NB4 (cell line): ENCODE measurements at regions not wholly inside any gene's neighbourhood (a gene's known extent, or its start where the extent isn't known, plus 50 kb on each side); places are given as distances from the start of the nearest gene placed in this dataset.

Source experiments
- MYC ChIP-seq: IDR thresholded peaks from 2 replicates; pipeline ENCODE4 v1.6.1; 2011; ENCODE audit warnings: low read depth, low read length
- POLR2A ChIP-seq: IDR thresholded peaks from 2 replicates; pipeline ENCODE4 v1.6.1; 2011; ENCODE audit warnings: mild to moderate bottlenecking; ENCODE audit not compliant: insufficient read length; ENCODE audit errors: extremely low read depth
- TF ChIP-seq, protein P1 (sequence below): IDR thresholded peaks from one replicate; pipeline ENCODE4 v1.5.1; 2012; ENCODE audit warnings: low read depth, low read length

DNA sequence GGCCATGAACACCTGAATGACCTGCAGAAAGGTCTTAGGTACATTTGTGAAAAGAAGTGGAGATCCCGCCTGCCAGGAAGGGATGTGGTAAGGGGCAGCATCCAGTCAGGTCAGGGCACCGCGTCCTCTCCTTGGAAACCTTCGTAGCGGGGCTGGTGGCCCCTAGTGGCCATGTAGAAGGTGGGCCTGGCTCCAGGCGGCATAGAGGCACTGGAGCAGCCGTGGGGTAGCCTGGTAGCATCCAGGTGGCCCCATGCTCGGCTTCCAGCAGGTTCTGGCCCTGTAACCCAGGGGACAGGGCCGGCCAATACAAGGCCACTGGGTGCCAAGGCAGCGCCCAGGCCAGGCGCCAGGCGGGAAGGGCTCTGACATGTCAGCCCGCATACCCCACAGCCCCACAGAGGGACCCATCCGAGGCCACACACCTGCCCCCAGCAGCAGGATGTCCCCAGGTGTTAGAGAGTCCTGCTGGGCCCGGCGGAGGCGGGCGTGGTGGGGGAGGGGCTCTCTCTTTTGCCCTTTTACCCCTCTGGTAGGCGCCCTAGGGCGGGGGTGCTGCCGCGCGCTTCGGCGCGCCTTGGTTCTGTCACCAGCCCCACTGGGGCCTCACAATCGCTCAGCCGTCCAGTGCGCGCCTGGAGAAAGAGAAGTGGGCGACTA lies 58.3 kb upstream of the SPATA31E1 start:
- TF ChIP-seq, protein P1, sequence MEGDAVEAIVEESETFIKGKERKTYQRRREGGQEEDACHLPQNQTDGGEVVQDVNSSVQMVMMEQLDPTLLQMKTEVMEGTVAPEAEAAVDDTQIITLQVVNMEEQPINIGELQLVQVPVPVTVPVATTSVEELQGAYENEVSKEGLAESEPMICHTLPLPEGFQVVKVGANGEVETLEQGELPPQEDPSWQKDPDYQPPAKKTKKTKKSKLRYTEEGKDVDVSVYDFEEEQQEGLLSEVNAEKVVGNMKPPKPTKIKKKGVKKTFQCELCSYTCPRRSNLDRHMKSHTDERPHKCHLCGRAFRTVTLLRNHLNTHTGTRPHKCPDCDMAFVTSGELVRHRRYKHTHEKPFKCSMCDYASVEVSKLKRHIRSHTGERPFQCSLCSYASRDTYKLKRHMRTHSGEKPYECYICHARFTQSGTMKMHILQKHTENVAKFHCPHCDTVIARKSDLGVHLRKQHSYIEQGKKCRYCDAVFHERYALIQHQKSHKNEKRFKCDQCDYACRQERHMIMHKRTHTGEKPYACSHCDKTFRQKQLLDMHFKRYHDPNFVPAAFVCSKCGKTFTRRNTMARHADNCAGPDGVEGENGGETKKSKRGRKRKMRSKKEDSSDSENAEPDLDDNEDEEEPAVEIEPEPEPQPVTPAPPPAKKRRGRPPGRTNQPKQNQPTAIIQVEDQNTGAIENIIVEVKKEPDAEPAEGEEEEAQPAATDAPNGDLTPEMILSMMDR: no peak
- no peak for TF ChIP-seq POLR2A
- no peak for TF ChIP-seq MYC
